Hepatocyte (in vitro differentiated cells): ENCODE measurements at regions not wholly inside any gene's neighbourhood (a gene's known extent, or its start where the extent isn't known, plus 50 kb on each side); places are given as distances from the start of the nearest gene placed in this dataset.
"Not testable (repeated sequence)": the region's sequence is repeated elsewhere in the genome, so short reads cannot be mapped to it uniquely, and the experiment has no call there.

Experiments
- DNase-seq: peaks from one replicate; pipeline ENCODE4 v3.0.0-alpha.2; 2016; ENCODE audit warnings: low spot score
- H2AFZ ChIP-seq: fragments of 200-600 bp; sonication (generic); 2 replicates; pipeline ENCODE4 v1.6.0; 2016; ENCODE audit warnings: antibody characterized with exemption, mild to moderate bottlenecking
- H3K27ac ChIP-seq: fragments of 200-600 bp; sonication (generic); 2 replicates; pipeline ENCODE4 v1.5.1; 2016; ENCODE audit warnings: mild to moderate bottlenecking
- H3K27me3 ChIP-seq: fragments of 200-600 bp; sonication (generic); 2 replicates; pipeline ENCODE4 v1.6.1; 2016
- H3K36me3 ChIP-seq: fragments of 200-600 bp; sonication (generic); replicated peaks from 2 replicates; pipeline ENCODE4 v1.5.1; 2016; ENCODE audit warnings: low read depth; ENCODE audit not compliant: insufficient read depth
- H3K4me1 ChIP-seq: fragments of 200-600 bp; sonication (generic); 2 replicates; pipeline ENCODE4 v1.5.1; 2016; ENCODE audit warnings: mild to moderate bottlenecking, moderate library complexity; ENCODE audit not compliant: insufficient read depth
- H3K4me2 ChIP-seq: fragments of 200-600 bp; sonication (generic); 2 replicates; pipeline ENCODE4 v1.6.0; 2016
- H3K4me3 ChIP-seq: fragments of 200-600 bp; sonication (generic); 2 replicates; pipeline ENCODE4 v1.5.1; 2016; ENCODE audit warnings: mild to moderate bottlenecking
- H3K79me2 ChIP-seq: fragments of 200-600 bp; sonication (generic); 2 replicates; pipeline ENCODE4 v1.6.0; 2017; ENCODE audit warnings: mild to moderate bottlenecking
- H3K9me2 ChIP-seq: fragments of 200-600 bp; sonication (generic); replicated peaks from 2 replicates; pipeline ENCODE4 v1.6.0; 2017; ENCODE audit warnings: mild to moderate bottlenecking; ENCODE audit not compliant: insufficient read depth
- H3K9me3 ChIP-seq: fragments of 200-600 bp; sonication (generic); 2 replicates; pipeline ENCODE4 v1.5.1; 2016; ENCODE audit warnings: low read depth, mild to moderate bottlenecking
- H4K20me1 ChIP-seq: fragments of 200-600 bp; sonication (generic); 2 replicates; pipeline ENCODE4 v1.6.0; 2016; ENCODE audit warnings: mild to moderate bottlenecking; ENCODE audit not compliant: insufficient read depth, poor library complexity, severe bottlenecking
- CTCF ChIP-seq: fragments of 200-600 bp; sonication (generic); IDR thresholded peaks from 2 replicates; pipeline ENCODE4 v1.5.1; 2016; ENCODE audit warnings: antibody characterized with exemption, mild to moderate bottlenecking; ENCODE audit not compliant: poor library complexity
- EZH2 ChIP-seq: fragments of 200-600 bp; sonication (generic); IDR thresholded peaks from 2 replicates; pipeline ENCODE4 v1.6.1; 2016; ENCODE audit warnings: antibody characterized with exemption, mild to moderate bottlenecking, borderline replicate concordance
- EZH2phosphoT487 ChIP-seq: fragments of 200-600 bp; sonication (generic); IDR thresholded peaks from one replicate; pipeline ENCODE4 v1.6.1; 2018; ENCODE audit warnings: antibody characterized with exemption, mild to moderate bottlenecking, low read depth, moderate library complexity; ENCODE audit not compliant: unreplicated experiment, severe bottlenecking
- WGBS: methylation state at CpG from one replicate; pipeline ENCODE4 v1.1.6; 2016; ENCODE audit warnings: low lambda C conversion rate; ENCODE audit errors: missing lambda C conversion rate; 5-methylcytosine and 5-hydroxymethylcytosine counted together

- no peaks in the 10 kb centered on the region for H3K9me2 ChIP-seq
- H3K27me3 ChIP-seq, result no peaks in the 10 kb centered on the region
- no peaks in the 10 kb centered on the region for H3K36me3 ChIP-seq
- no peak overlapping the region for H3K4me2 ChIP-seq
- DNase-seq, result no peak
- H4K20me1 ChIP-seq, result no peaks in the 10 kb centered on the region
- no peak overlapping the region for H2AFZ ChIP-seq
- H3K27ac ChIP-seq, result no peak overlapping the region
- no peak overlapping the region for H3K4me3 ChIP-seq
- H3K79me2 ChIP-seq, result no peaks in the 10 kb centered on the region
- TF ChIP-seq CTCF (no peak), EZH2 (no peak), EZH2phosphoT487 (no peak)
- no peaks in the 10 kb centered on the region for H3K9me3 ChIP-seq
- H3K4me1 ChIP-seq, result no peaks in the 10 kb centered on the region
Measured at GRCh38 chr12:17020765-17021164, 414.8 kb upstream of the LMO3 start.

- TF ChIP-seq EZH2, result no peak
- no peak for TF ChIP-seq CTCF
- no peak for TF ChIP-seq EZH2phosphoT487
- Histone ChIP-seq H3K4me3 (no peak overlapping the region), H3K4me2 (no peak overlapping the region), H3K4me1 (no peaks in the 10 kb centered on the region), H3K27me3 (no peaks in the 10 kb centered on the region), H4K20me1 (no peaks in the 10 kb centered on the region), H3K79me2 (no peaks in the 10 kb centered on the region), H2AFZ (no peak overlapping the region), H3K9me3 (no peaks in the 10 kb centered on the region), H3K27ac (no peak overlapping the region), H3K9me2 (no peaks in the 10 kb centered on the region), H3K36me3 (no peaks in the 10 kb centered on the region)
- 73% methylated on average over 3 of the region's 3 CpGs for WGBS
- DNase-seq, result no peak
Measured at GRCh38 chr12:17017402-17017801, 411.4 kb upstream of the LMO3 start.

- Histone ChIP-seq H3K9me3 (no peaks in the 10 kb centered on the region), H3K27ac (no peak overlapping the region), H2AFZ (no peak overlapping the region), H3K79me2 (no peaks in the 10 kb centered on the region), H3K36me3 (no peaks in the 10 kb centered on the region), H3K4me3 (no peak overlapping the region), H4K20me1 (no peaks in the 10 kb centered on the region), H3K27me3 (no peaks in the 10 kb centered on the region), H3K9me2 (no peaks in the 10 kb centered on the region), H3K4me2 (no peak overlapping the region), H3K4me1 (no peaks in the 10 kb centered on the region)
- TF ChIP-seq CTCF (no peak), EZH2 (no peak), EZH2phosphoT487 (no peak)
- 89% methylated on average over 7 of the region's 7 CpGs for WGBS
- no peak for DNase-seq
Measured at GRCh38 chr12:17016116-17016864, 410.3 kb upstream of the LMO3 start.

GRCh38 chr12:17015501-17015900 lies 409.5 kb upstream of the LMO3 start:
- H4K20me1 ChIP-seq, result no peaks in the 10 kb centered on the region
- no peak overlapping the region for H3K27ac ChIP-seq
- H3K9me3 ChIP-seq, result no peaks in the 10 kb centered on the region
- H3K4me3 ChIP-seq, result no peak overlapping the region
- H3K4me2 ChIP-seq, result no peak overlapping the region
- H2AFZ ChIP-seq, result no peak overlapping the region
- H3K36me3 ChIP-seq, result no peaks in the 10 kb centered on the region
- 100% methylated on average over 1 of the region's 1 CpG for WGBS
- TF ChIP-seq EZH2phosphoT487 (no peak), CTCF (no peak), EZH2 (no peak)
- DNase-seq, result no peak
- H3K9me2 ChIP-seq, result no peaks in the 10 kb centered on the region
- no peaks in the 10 kb centered on the region for H3K79me2 ChIP-seq
- no peaks in the 10 kb centered on the region for H3K4me1 ChIP-seq
- no peaks in the 10 kb centered on the region for H3K27me3 ChIP-seq

GRCh38 chr12:17007442-17008040 lies 401.6 kb upstream of the LMO3 start:
- 97% methylated on average over 30 of the region's 43 CpGs for WGBS
- H3K4me1 ChIP-seq, H3K4me3 ChIP-seq, H3K27me3 ChIP-seq, H4K20me1 ChIP-seq, H3K79me2 ChIP-seq, DNase-seq, H3K36me3 ChIP-seq, H2AFZ ChIP-seq, H3K9me3 ChIP-seq, H3K9me2 ChIP-seq, H3K27ac ChIP-seq, H3K4me2 ChIP-seq: not testable (repeated sequence)
